LNCAP (cell line): ENCODE measurements at regions not wholly inside any gene's neighbourhood (a gene's known extent, or its start where the extent isn't known, plus 50 kb on each side); places are given as distances from the start of the nearest gene placed in this dataset.
A peak's percentile ranks its signal among the peaks of the same experiment; 100 is the strongest.

Source experiments
- CTCF ChIP-seq: fragments of 450-650 bp; IDR thresholded peaks from 2 replicates; pipeline ENCODE4 v1.5.1; 2017; ENCODE audit warnings: mild to moderate bottlenecking

GRCh38 chr11:33542921-33543320 is 157.7 kb downstream of the C11orf91 start:
- peak; percentile 57 for TF ChIP-seq CTCF

GRCh38 chr11:33540946-33541915 is 159.4 kb downstream of the C11orf91 start:
- no peak for TF ChIP-seq CTCF

GRCh38 chr11:33540427-33540826 is 160.2 kb downstream of the C11orf91 start:
- no peak for TF ChIP-seq CTCF

- no peak for TF ChIP-seq CTCF
Observed at GRCh38 chr11:33539751-33540150, 160.9 kb downstream of the C11orf91 start.

GRCh38 chr11:33538726-33539125 is 161.9 kb downstream of the C11orf91 start:
- no peak for TF ChIP-seq CTCF

- TF ChIP-seq CTCF, result no peak
Observed at GRCh38 chr11:33536178-33536577, 164.4 kb downstream of the C11orf91 start.

- TF ChIP-seq CTCF, result no peak
Observed at GRCh38 chr11:33534575-33534974, 166.1 kb downstream of the C11orf91 start.
